Skeletal muscle cell (primary cell): ENCODE measurements at regions not wholly inside any gene's neighbourhood (a gene's known extent, or its start where the extent isn't known, plus 50 kb on each side); places are given as distances from the start of the nearest gene placed in this dataset.
A peak's percentile ranks its signal among the peaks of the same experiment; 100 is the strongest.
"Not testable (repeated sequence)": the region's sequence is repeated elsewhere in the genome, so short reads cannot be mapped to it uniquely, and the experiment has no call there.

Experiments used
- DNase-seq: peaks from one replicate; pipeline ENCODE4 v3.0.0-alpha.2; 2010; ENCODE audit warnings: low read depth
- H3K4me3 ChIP-seq: 2 replicates; pipeline ENCODE4 v1.5.1; 2011; ENCODE audit warnings: low read depth, mild to moderate bottlenecking, control low read depth, low read length, moderate library complexity

DNA sequence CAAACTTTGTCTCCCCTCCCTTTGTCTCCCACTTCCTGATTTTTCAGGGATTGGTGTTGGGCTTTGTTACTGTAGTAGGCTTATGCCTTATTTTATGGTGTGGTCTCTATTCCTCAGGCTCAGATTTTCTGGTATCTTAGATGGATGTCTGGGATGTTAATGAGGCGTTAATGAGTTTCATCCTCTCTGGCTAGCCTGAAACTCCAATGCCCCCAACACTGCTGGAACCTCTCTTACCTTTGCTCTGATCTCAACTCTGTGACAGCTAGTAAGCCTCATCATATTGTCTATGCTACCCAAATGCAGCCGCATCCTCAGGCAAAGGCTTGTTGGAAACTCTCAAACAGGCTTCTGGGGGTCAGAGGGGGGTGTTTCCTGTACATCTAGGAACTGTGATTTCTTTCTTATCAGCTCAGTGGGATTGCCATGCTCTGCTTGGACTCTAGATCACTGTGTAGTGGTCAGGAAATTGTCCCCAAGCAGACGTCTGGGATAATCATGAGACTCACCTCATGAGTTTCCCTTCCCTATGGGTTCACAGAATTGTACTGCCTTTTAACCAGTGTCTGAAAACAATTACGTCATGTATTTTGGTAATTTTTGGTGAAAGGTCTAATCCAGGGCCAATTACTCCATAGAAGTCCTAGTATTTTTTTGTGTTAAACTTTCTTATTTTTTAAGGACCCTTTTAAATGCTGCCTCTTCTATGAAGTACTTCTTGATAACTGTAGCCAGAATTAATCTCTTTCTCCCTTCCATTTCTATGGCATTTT is 88.8 kb upstream of the TRPC7 start:
- no peak overlapping the region for H3K4me3 ChIP-seq
- DNase-seq = no peak

- no peak for DNase-seq
These were observed 87.9 kb upstream of the TRPC7 start for GRCh38 chr5:136453199-136453598.

GRCh38 chr5:136447576-136447975 is 82.2 kb upstream of the TRPC7 start:
- not testable (repeated sequence) for H3K4me3 ChIP-seq, DNase-seq

More at GRCh38 chr5:136453199-136453598, 87.9 kb upstream of the TRPC7 start:
- H3K4me3 ChIP-seq = no peak overlapping the region

DNA sequence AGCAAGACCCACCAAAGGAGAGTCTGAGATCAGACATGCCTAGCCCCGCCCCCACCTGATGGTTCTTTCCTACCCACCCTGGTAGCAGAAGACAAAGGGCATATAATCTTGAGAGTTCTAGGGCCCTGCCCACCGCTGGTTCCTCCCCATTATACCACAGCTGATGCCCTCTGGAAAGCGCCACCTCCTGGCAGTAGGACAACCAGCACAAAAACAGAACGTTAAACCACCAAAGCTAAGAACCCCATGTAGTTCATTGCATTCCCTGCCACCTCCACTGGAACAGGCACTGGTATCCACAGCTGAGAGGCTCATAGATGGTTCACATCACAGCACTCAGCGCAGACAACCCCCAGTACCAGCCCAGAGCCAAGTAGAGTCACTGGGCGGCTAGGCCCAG is 81.2 kb upstream of the TRPC7 start:
- H3K4me3 ChIP-seq = no peak overlapping the region
- DNase-seq = no peak

- DNase-seq, H3K4me3 ChIP-seq: not testable (repeated sequence)
These were observed 78.8 kb upstream of the TRPC7 start for GRCh38 chr5:136444099-136444498.

GRCh38 chr5:136439367-136439766 is 74.0 kb upstream of the TRPC7 start:
- H3K4me3 ChIP-seq = no peak overlapping the region
- DNase-seq = no peak

DNA sequence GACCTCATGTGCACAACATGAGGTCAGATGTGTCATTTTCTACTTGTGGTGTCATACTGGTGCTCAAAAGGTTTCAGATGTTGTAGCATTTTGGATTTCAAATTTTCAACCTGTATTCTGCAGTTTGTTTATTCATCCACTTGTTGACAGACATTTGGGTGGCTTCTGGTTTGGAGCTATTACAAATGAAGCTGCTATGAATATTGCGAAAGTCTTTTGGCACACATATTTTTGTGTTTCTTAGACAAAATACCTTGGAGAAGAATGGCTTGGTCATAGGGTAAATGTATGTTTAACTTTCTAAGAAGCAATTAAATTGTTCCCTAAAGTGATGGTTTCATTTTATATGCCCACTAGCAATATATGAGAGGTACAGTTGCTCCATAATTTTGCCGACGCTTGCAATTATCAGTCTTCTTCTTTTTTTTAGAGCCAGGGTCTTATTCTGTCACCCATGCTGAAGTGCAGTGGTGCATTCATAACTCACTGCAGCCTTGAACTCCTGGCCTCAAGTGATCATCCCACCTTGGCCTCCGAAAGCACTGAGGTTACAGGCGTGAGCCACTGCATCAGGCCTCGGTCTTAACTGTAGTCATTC is 70.7 kb upstream of the TRPC7 start:
- no peak for DNase-seq
- H3K4me3 ChIP-seq = no peak overlapping the region

- H3K4me3 ChIP-seq = no peak overlapping the region
- DNase-seq = no peak
These were observed 69.5 kb upstream of the TRPC7 start for GRCh38 chr5:136434795-136435194.

- H3K4me3 ChIP-seq = no peak overlapping the region
- DNase-seq = no peak
These were observed 67.4 kb upstream of the TRPC7 start for GRCh38 chr5:136432705-136433104.

DNA sequence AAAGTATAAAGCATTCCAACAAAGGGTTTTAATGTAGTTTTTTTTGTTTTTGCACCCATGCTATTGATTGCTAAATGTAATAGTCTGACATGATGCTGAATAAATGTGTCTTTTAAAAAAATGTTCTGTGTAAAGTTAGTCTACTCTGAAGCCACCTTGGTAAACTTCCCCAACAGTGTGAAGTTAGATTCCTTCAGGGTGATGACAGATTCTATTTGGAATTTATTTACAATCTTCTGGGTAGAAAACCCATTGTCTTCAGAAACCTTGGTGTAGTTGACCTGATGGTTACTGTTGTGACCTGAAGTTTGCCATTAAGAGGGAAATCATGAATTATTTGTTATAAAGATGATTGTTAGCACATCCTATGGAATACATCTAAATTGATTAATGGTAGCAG is 64.7 kb upstream of the TRPC7 start:
- H3K4me3 ChIP-seq = no peak overlapping the region
- DNase-seq = no peak

- DNase-seq = no peak
- no peak overlapping the region for H3K4me3 ChIP-seq
These were observed 62.1 kb upstream of the TRPC7 start for GRCh38 chr5:136427426-136427825.

DNA sequence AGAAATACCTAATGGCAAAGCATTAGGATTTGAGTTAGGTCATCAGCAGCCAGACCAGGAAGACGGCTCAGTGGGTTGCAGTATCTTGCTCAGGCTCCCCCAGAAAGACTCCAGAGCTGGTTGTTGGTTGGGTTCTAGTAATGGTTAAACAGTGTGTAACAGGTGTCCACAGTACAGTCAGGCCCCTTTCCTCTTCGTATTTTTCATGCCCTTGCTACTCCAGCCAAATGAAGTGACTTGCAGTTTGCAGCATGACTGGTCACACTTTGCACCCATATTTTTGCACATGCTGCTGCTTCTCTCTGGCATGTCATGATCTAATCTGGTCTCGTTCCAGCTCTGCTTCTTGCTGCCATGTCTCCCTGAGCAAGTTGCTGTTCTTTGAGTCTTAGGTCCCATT is 60.6 kb upstream of the TRPC7 start:
- H3K4me3 ChIP-seq = no peak overlapping the region
- DNase-seq = no peak

DNA sequence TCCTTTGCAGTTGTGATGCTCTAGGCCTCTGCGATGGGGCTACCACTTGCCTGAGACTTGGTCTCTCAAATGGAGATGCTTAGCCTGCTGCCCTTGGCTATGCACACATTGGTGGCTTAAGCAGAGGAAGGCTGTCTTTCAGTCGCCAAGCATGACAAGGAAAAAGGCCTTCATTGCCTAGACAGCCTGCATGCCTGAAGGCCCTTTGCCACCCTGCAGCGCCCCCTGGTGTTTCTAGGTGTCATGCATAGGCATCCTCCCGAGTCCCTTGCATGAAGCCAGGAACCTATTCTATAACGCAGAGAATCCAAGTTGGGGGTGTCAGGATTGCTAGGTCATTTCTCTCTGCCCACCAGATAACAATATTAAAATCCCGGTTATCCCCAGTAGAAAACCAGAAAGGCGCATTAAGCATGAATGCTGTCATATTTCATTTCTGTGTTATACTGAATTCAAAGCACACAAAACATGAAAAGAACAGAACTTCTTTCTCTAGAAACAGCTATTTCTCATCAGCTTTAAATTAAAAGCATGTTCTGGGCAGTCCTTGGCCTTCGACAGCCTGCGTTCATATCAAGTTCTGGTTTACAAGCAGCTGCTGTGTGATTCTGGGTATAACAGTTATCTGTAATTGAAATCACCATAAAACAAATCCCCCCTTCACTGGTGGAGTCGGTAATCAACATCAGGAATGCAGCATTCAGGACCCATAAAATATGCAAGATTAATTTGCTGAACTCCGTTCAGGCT is 59.7 kb upstream of the TRPC7 start:
- DNase-seq = peak; percentile 13
- H3K4me3 ChIP-seq = no peak overlapping the region

- no peak overlapping the region for H3K4me3 ChIP-seq
- DNase-seq = no peak
These were observed 58.7 kb upstream of the TRPC7 start for GRCh38 chr5:136423944-136424606.

GRCh38 chr5:136420168-136420898 is 55.0 kb upstream of the TRPC7 start:
- H3K4me3 ChIP-seq = no peak overlapping the region
- no peak for DNase-seq

DNA sequence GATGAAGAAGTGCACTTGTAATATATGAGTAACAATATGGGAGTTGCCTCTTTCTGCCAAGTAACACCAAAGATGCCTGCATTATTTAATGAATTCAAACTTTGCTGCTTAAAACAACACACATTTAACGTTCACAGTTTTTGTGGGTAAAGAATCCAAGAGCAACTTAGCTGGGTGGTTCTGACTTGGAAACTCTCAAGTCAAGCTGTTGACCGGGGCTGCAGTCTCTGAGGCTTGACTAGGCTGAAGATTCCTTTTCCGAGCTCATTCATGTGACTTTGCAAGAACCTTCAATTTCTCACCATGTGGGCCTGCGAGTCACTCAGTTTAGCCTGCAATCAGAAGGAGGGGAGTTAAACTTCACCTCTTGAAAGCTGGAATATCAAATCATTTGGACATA is 53.0 kb upstream of the TRPC7 start:
- H3K4me3 ChIP-seq = no peak overlapping the region
- DNase-seq = no peak
